Osteocyte (in vitro differentiated cells): ENCODE measurements at regions not wholly inside any gene's neighbourhood (a gene's known extent, or its start where the extent isn't known, plus 50 kb on each side); places are given as distances from the start of the nearest gene placed in this dataset.

ENCODE experiments used
- DNase-seq: peaks from one replicate; pipeline ENCODE4 v3.0.0; 2021; ENCODE audit warnings: mixed read lengths; ENCODE audit not compliant: unreplicated experiment; ENCODE audit errors: extremely low spot score
- H3K27ac Mint-ChIP-seq: one replicate; pipeline ENCODE4 v1.8.0; 2021; ENCODE audit warnings: mild to moderate bottlenecking, mixed read lengths; ENCODE audit not compliant: unreplicated experiment
- H3K27me3 Mint-ChIP-seq: one replicate; pipeline ENCODE4 v1.8.0; 2021; ENCODE audit warnings: mixed read lengths; ENCODE audit not compliant: unreplicated experiment
- H3K36me3 Mint-ChIP-seq: one replicate; pipeline ENCODE4 v1.8.0; 2021; ENCODE audit warnings: mixed read lengths; ENCODE audit not compliant: unreplicated experiment
- H3K4me1 Mint-ChIP-seq: one replicate; pipeline ENCODE4 v1.8.0; 2021; ENCODE audit warnings: mixed read lengths; ENCODE audit not compliant: unreplicated experiment
- H3K4me3 Mint-ChIP-seq: one replicate; pipeline ENCODE4 v1.8.0; 2021; ENCODE audit warnings: mild to moderate bottlenecking, moderate library complexity, mixed read lengths; ENCODE audit not compliant: unreplicated experiment
- H3K9me3 Mint-ChIP-seq: one replicate; pipeline ENCODE4 v1.8.0; 2021; ENCODE audit warnings: mixed read lengths; ENCODE audit not compliant: unreplicated experiment
- TF ChIP-seq, protein P1 (sequence below): fragments of 200-600 bp; sonication (generic); IDR thresholded peaks from 2 replicates; pipeline ENCODE4 v1.5.0; 2021; ENCODE audit warnings: antibody characterized with exemption, mild to moderate bottlenecking, moderate library complexity

DNA sequence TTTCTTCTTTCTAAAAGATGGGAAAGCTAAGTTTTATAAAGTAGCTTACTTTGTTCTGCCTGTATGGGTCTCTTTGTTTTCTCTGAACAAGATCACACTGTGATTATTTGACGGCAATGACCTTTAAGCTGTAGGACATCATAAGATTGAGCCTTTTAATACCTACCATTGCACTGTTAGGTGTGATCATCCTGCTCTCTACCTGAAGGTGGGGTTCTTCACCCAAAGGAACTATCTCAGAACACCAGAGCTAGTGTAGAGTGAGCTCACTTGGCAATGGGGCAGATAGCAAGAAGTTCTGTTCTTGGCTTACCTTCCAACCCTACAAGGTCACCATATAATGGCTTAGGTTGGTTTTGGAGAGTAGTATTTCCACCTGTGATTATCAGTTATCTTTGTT, 200.2 kb downstream of the SPATA31D1 start:
- H3K36me3 Mint-ChIP-seq: no peaks in the 10 kb centered on the region
- no peak for DNase-seq
- H3K4me1 Mint-ChIP-seq: no peaks in the 10 kb centered on the region
- TF ChIP-seq, protein P1, sequence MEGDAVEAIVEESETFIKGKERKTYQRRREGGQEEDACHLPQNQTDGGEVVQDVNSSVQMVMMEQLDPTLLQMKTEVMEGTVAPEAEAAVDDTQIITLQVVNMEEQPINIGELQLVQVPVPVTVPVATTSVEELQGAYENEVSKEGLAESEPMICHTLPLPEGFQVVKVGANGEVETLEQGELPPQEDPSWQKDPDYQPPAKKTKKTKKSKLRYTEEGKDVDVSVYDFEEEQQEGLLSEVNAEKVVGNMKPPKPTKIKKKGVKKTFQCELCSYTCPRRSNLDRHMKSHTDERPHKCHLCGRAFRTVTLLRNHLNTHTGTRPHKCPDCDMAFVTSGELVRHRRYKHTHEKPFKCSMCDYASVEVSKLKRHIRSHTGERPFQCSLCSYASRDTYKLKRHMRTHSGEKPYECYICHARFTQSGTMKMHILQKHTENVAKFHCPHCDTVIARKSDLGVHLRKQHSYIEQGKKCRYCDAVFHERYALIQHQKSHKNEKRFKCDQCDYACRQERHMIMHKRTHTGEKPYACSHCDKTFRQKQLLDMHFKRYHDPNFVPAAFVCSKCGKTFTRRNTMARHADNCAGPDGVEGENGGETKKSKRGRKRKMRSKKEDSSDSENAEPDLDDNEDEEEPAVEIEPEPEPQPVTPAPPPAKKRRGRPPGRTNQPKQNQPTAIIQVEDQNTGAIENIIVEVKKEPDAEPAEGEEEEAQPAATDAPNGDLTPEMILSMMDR: no peak
- H3K27me3 Mint-ChIP-seq: no peaks in the 10 kb centered on the region
- H3K9me3 Mint-ChIP-seq: peaks cover under 1% of the 10 kb centered on the region
- H3K4me3 Mint-ChIP-seq: no peak overlapping the region
- H3K27ac Mint-ChIP-seq: no peak overlapping the region

DNA sequence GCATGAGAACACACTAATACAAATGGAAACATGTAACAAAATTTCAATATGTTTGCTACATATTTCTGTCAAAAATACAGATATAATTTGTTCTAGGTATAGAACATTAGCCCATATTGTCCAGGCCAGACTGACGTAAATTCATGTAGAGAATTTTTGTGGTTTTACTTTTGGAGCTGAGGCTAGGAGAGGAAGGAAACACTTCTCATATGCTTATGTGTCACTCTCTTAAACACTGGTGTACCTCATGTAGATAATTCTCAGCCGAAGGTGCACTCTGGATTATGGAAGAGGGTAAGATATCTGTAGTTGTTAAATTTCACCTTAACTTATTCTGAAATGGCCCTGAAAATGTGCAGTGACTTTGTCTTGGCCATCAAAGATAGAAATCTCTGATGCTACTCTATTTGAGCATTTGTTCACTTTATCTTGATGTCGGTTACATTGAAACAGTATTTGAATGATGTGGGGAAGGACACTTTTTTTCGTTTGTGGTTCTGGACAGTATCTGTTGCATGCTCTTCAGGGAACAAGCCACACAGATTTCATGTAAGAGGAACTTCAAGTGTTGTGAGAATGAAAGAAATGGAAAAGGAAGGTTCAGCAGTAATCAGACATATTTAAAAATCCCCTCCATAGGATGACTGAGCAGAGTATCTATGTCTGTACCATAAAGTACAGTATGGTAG, 202.7 kb downstream of the SPATA31D1 start:
- TF ChIP-seq, protein P1: no peak
- Mint-ChIP-seq H3K36me3 (no peaks in the 10 kb centered on the region), H3K27me3 (no peaks in the 10 kb centered on the region), H3K4me3 (no peak overlapping the region), H3K9me3 (peaks cover 5% of the 10 kb centered on the region), H3K27ac (no peak overlapping the region), H3K4me1 (no peaks in the 10 kb centered on the region)
- no peak for DNase-seq

DNA sequence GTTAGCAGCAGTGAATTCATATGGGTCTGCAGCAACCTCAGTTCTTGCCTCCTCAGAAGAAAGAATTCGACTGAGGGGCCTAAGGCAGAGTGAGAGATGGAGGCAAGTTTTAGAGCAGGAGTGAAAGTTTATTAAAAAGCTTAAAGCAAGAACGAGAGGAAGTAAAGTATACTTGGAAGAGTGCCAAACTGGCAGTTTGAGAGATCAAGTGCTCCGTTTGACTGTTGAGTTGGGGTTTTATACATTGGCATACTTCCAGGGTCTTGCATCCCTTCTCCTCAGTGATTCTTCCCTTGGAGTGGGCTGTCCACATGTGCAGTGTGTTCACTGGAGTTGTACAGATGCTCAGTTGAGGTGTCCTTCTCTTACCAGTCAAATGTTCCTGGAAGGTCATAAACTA, 203.6 kb downstream of the SPATA31D1 start:
- H3K36me3 Mint-ChIP-seq: no peaks in the 10 kb centered on the region
- DNase-seq: no peak
- H3K27ac Mint-ChIP-seq: no peak overlapping the region
- H3K27me3 Mint-ChIP-seq: no peaks in the 10 kb centered on the region
- H3K9me3 Mint-ChIP-seq: peaks cover 5% of the 10 kb centered on the region
- peaks cover 2% of the 10 kb centered on the region for H3K4me1 Mint-ChIP-seq
- no peak overlapping the region for H3K4me3 Mint-ChIP-seq
- TF ChIP-seq, protein P1: no peak

DNA sequence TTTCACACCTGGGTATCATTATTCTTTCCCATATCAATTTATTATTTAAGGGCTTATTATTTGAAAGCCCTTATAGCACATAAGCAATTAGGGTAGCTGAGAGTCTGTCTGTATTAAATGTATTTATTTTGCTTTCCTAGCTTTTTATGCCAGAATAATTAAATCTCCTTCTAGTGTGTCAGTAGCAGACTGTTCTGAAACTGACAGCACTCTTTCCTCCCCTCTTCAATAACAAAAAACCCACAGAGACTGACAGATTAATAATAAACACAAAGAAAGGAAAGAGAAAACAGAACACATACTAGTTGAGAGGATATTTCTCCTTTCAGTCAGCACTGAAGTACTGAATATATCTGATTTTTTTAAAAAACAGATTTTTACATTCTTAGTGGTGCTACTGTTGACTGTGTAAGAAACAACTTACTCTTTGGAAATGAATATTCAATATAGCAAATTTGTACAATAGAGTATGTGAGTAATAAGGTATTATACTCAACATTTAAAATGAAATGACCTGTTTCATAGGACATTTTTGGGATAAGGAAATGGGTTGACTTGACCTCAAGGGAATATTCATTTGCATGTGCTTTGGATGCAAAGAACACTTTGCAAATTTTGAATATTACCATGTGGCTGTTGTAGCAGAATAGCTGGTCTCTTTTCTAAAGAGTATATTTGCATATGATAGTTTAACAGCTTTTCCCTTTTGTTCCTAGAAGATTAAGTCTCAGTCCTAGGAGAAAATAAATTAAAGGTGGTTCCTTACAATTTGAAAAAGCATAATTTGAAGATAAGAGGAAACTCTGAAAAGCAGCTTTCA, 208.3 kb downstream of the SPATA31D1 start:
- Mint-ChIP-seq H3K27me3 (no peaks in the 10 kb centered on the region), H3K9me3 (peaks cover 5% of the 10 kb centered on the region), H3K4me3 (no peak overlapping the region), H3K4me1 (peaks cover 2% of the 10 kb centered on the region), H3K27ac (no peak overlapping the region), H3K36me3 (no peaks in the 10 kb centered on the region)
- no peak for DNase-seq
- TF ChIP-seq, protein P1: no peak

DNA sequence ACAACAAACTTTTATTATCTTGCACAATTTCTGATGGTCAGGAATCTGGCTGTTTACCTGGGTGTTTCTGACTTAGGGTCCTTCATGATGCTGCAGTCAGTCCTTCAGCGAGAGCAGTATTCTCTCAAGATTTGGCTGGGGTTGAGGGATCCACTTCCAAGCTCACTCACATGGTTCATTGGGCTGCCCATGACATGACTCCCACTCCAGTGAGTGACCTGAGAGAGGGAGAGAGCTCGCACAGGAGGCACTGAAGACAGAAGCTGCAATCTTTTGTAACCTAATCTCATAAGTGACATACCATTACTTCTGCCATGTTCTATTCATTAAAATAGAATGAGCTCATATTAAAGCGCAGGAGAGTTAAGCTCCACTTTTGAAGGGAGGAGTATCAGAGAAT, 212.6 kb downstream of the SPATA31D1 start:
- DNase-seq: no peak
- Mint-ChIP-seq H3K4me1 (peaks cover 2% of the 10 kb centered on the region), H3K4me3 (no peak overlapping the region), H3K27ac (no peak overlapping the region), H3K27me3 (no peaks in the 10 kb centered on the region), H3K9me3 (no peaks in the 10 kb centered on the region), H3K36me3 (no peaks in the 10 kb centered on the region)
- TF ChIP-seq, protein P1: no peak
